Limb (tissue), 2 donors: ENCODE measurements at regions not wholly inside any gene's neighbourhood (a gene's known extent, or its start where the extent isn't known, plus 50 kb on each side); places are given as distances from the start of the nearest gene placed in this dataset.
"Not testable (repeated sequence)": the region's sequence is repeated elsewhere in the genome, so short reads cannot be mapped to it uniquely, and the experiment has no call there.

Experiments used
- DNase-seq, 2 donors: peaks; one replicate each; pipeline ENCODE4 v3.0.0-alpha.2; 2016; ENCODE audit errors: extremely low spot score in 2 of 2

GRCh38 chr9:7348692-7349091 is 450.9 kb downstream of the DMAC1 start:
- no peak for DNase-seq

GRCh38 chr9:7347556-7347955 is 452.0 kb downstream of the DMAC1 start:
- DNase-seq: no peak

- DNase-seq: no peak
Measured at GRCh38 chr9:7346144-7346543, 453.4 kb downstream of the DMAC1 start.

- no peak for DNase-seq
Measured at GRCh38 chr9:7342736-7343135, 456.8 kb downstream of the DMAC1 start.

- DNase-seq: peak in 1 of 2 donors; percentile 43
Measured at GRCh38 chr9:7342229-7342628, 457.3 kb downstream of the DMAC1 start.

GRCh38 chr9:7341571-7341970 is 458.0 kb downstream of the DMAC1 start:
- DNase-seq: no peak

- DNase-seq: no peak
Measured at GRCh38 chr9:7340451-7340850, 459.1 kb downstream of the DMAC1 start.

GRCh38 chr9:7338586-7339281 is 460.8 kb downstream of the DMAC1 start:
- no peak for DNase-seq

- peak in 1 of 2 donors; percentile 53 for DNase-seq
Measured at GRCh38 chr9:7336356-7337065, 463.1 kb downstream of the DMAC1 start.

- no peak for DNase-seq
Measured at GRCh38 chr9:7333719-7334118, 465.9 kb downstream of the DMAC1 start.

GRCh38 chr9:7332780-7333179 is 466.8 kb downstream of the DMAC1 start:
- DNase-seq: no peak

- DNase-seq: no peak
Measured at GRCh38 chr9:7328453-7328852, 471.1 kb downstream of the DMAC1 start.

- no peak for DNase-seq
Measured at GRCh38 chr9:7325995-7326394, 473.6 kb downstream of the DMAC1 start.

- no peak for DNase-seq
Measured at GRCh38 chr9:7324152-7324598, 475.4 kb downstream of the DMAC1 start.

- no peak for DNase-seq
Measured at GRCh38 chr9:7320841-7321240, 478.7 kb downstream of the DMAC1 start.

- DNase-seq: no peak
Measured at GRCh38 chr9:7320139-7320538, 479.4 kb downstream of the DMAC1 start.

GRCh38 chr9:7318920-7319319 is 480.7 kb downstream of the DMAC1 start:
- no peak for DNase-seq

GRCh38 chr9:7316967-7317366 is 482.6 kb downstream of the DMAC1 start:
- no peak for DNase-seq

- DNase-seq: no peak
Measured at GRCh38 chr9:7316166-7316795, 483.3 kb downstream of the DMAC1 start.

- no peak for DNase-seq
Measured at GRCh38 chr9:7315746-7316145, 483.8 kb downstream of the DMAC1 start.

GRCh38 chr9:7315116-7315515 is 484.5 kb downstream of the DMAC1 start:
- no peak for DNase-seq

GRCh38 chr9:7313389-7313788 is 486.2 kb downstream of the DMAC1 start:
- no peak for DNase-seq

GRCh38 chr9:7309051-7309450 is 490.5 kb downstream of the DMAC1 start:
- not testable (repeated sequence) for DNase-seq
